Mucosa of stomach (tissue), 1 donor: ENCODE measurements at regions not wholly inside any gene's neighbourhood (a gene's known extent, or its start where the extent isn't known, plus 50 kb on each side); places are given as distances from the start of the nearest gene placed in this dataset.

Source experiments
- H3K27me3 ChIP-seq: one replicate; pipeline ENCODE4 v1.7.0; 2013; ENCODE audit warnings: mild to moderate bottlenecking, low read length; ENCODE audit not compliant: control insufficient read depth, insufficient read depth
- H3K36me3 ChIP-seq: one replicate; pipeline ENCODE4 v1.7.0; 2013; ENCODE audit warnings: low read length; ENCODE audit not compliant: control insufficient read depth, insufficient read depth
- H3K4me1 ChIP-seq: one replicate; pipeline ENCODE4 v1.7.0; 2013; ENCODE audit warnings: mild to moderate bottlenecking, low read length; ENCODE audit not compliant: control insufficient read depth, insufficient read depth
- H3K4me3 ChIP-seq: one replicate; pipeline ENCODE4 v1.7.0; 2013; ENCODE audit warnings: low read length
- H3K9ac ChIP-seq: one replicate; pipeline ENCODE4 v1.7.0; 2013; ENCODE audit warnings: mild to moderate bottlenecking, low read length, moderate library complexity
- H3K9me3 ChIP-seq: one replicate; pipeline ENCODE4 v1.7.0; 2013; ENCODE audit warnings: mild to moderate bottlenecking, low read length, moderate library complexity; ENCODE audit not compliant: control insufficient read depth
- donor health status: Pancreatic carcinoma.

DNA sequence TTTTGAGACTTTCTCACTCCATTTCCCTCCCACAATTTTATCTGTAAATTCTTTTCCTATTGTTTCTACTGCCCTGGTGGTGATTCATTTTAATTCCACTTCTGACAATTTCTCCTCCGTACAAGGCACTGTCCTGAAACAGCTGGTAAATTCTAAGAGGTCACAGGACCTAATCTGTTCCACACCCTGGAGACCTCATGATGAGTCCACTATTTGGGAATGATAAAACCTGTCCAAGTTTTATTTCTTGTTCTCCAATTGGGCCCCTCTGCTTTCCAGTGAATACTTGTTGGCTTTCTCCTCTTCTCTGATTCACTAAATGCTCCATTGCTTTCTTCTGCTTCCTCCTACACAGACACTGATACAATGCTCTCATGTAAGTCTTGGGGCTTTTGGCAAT lies 343.1 kb upstream of the DUSP10 start:
- Histone ChIP-seq H3K36me3 (no peaks in the 10 kb centered on the region), H3K4me1 (no peaks in the 10 kb centered on the region), H3K4me3 (no peak overlapping the region), H3K27me3 (no peaks in the 10 kb centered on the region), H3K9ac (no peak overlapping the region), H3K9me3 (no peaks in the 10 kb centered on the region)

GRCh38 chr1:222084048-222084447 lies 342.2 kb upstream of the DUSP10 start:
- H3K4me3 ChIP-seq = no peak overlapping the region

GRCh38 chr1:222081859-222082258 lies 340.0 kb upstream of the DUSP10 start:
- no peaks in the 10 kb centered on the region for H3K4me1 ChIP-seq
- no peak overlapping the region for H3K9ac ChIP-seq
- no peaks in the 10 kb centered on the region for H3K9me3 ChIP-seq
- H3K4me3 ChIP-seq = no peak overlapping the region
- H3K36me3 ChIP-seq = no peaks in the 10 kb centered on the region
- no peaks in the 10 kb centered on the region for H3K27me3 ChIP-seq

More at GRCh38 chr1:222084048-222084447, 342.2 kb upstream of the DUSP10 start:
- Histone ChIP-seq H3K36me3 (no peaks in the 10 kb centered on the region), H3K4me1 (no peaks in the 10 kb centered on the region), H3K9me3 (no peaks in the 10 kb centered on the region), H3K9ac (no peak overlapping the region), H3K27me3 (no peaks in the 10 kb centered on the region)

- Histone ChIP-seq H3K4me3 (no peak overlapping the region), H3K36me3 (no peaks in the 10 kb centered on the region), H3K4me1 (no peaks in the 10 kb centered on the region), H3K9me3 (no peaks in the 10 kb centered on the region), H3K27me3 (no peaks in the 10 kb centered on the region), H3K9ac (no peak overlapping the region)
These were observed 337.7 kb upstream of the DUSP10 start for GRCh38 chr1:222079566-222079965.

GRCh38 chr1:222077206-222077605 lies 335.3 kb upstream of the DUSP10 start:
- Histone ChIP-seq H3K4me3 (no peak overlapping the region), H3K4me1 (no peaks in the 10 kb centered on the region), H3K27me3 (no peaks in the 10 kb centered on the region), H3K36me3 (no peaks in the 10 kb centered on the region), H3K9me3 (no peaks in the 10 kb centered on the region), H3K9ac (no peak overlapping the region)

DNA sequence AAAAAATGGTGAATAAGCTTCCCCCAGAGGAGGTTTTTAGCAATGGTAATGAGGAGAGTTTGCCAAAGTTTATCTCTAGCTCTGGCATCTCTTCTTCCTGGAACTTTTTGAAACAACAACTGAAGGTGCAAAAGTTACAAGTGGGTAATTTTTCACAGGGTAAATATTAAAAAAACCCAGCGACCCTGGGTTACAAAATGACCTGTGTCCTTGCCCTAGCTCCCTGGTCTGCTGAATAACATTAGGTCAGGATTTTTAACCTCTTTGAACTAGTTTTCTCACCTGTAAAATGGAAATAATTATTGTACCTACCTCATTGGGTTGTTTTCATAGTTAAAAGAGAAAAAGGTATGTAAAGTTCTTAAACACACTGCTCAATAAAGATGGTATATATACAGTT lies 332.4 kb upstream of the DUSP10 start:
- H3K9me3 ChIP-seq = no peaks in the 10 kb centered on the region
- H3K4me3 ChIP-seq = no peak overlapping the region

GRCh38 chr1:222073307-222073995 lies 331.6 kb upstream of the DUSP10 start:
- Histone ChIP-seq H3K27me3 (no peaks in the 10 kb centered on the region), H3K4me3 (no peak overlapping the region), H3K9me3 (no peaks in the 10 kb centered on the region), H3K9ac (no peak overlapping the region), H3K36me3 (no peaks in the 10 kb centered on the region), H3K4me1 (peaks cover 6% of the 10 kb centered on the region)

More for the DNA sequence above, 332.4 kb upstream of the DUSP10 start:
- Histone ChIP-seq H3K27me3 (no peaks in the 10 kb centered on the region), H3K9ac (no peak overlapping the region), H3K4me1 (peaks cover 6% of the 10 kb centered on the region), H3K36me3 (no peaks in the 10 kb centered on the region)

DNA sequence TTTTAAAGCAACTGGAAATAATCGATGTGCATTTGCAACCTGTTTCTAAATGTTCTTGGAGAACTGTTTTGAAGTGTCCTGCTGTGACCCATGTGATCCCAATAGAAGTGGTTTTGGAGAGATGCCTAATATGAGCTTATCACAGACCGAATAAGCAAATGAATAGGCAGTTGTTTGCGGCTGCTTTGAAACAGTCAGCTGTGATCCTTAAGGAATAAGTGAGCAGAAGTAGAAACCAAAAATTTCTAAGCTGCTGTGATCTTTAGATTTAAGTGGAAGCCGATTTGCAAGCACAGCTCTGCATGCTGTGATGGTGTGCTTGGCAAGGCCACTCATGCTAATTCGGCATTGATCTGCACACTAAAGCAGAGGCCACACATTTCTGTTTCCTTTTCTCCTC lies 329.5 kb upstream of the DUSP10 start:
- H3K27me3 ChIP-seq = no peaks in the 10 kb centered on the region
- no peaks in the 10 kb centered on the region for H3K9me3 ChIP-seq
- H3K9ac ChIP-seq = no peak overlapping the region
- no peaks in the 10 kb centered on the region for H3K36me3 ChIP-seq
- H3K4me3 ChIP-seq = no peak overlapping the region
- H3K4me1 ChIP-seq = peaks cover 6% of the 10 kb centered on the region

GRCh38 chr1:222068937-222069336 lies 327.0 kb upstream of the DUSP10 start:
- Histone ChIP-seq H3K4me1 (peaks cover 6% of the 10 kb centered on the region), H3K27me3 (no peaks in the 10 kb centered on the region), H3K9ac (no peak overlapping the region), H3K36me3 (no peaks in the 10 kb centered on the region), H3K9me3 (no peaks in the 10 kb centered on the region), H3K4me3 (no peak overlapping the region)

- H3K4me3 ChIP-seq = no peak overlapping the region
These were observed 326.2 kb upstream of the DUSP10 start for GRCh38 chr1:222068101-222068500.

GRCh38 chr1:222066539-222066938 lies 324.6 kb upstream of the DUSP10 start:
- no peaks in the 10 kb centered on the region for H3K9me3 ChIP-seq
- no peaks in the 10 kb centered on the region for H3K27me3 ChIP-seq
- H3K4me1 ChIP-seq = peaks cover 1% of the 10 kb centered on the region
- H3K4me3 ChIP-seq = no peak overlapping the region
- H3K9ac ChIP-seq = no peak overlapping the region
- no peaks in the 10 kb centered on the region for H3K36me3 ChIP-seq

More at GRCh38 chr1:222068101-222068500, 326.2 kb upstream of the DUSP10 start:
- Histone ChIP-seq H3K4me1 (peaks cover 6% of the 10 kb centered on the region), H3K27me3 (no peaks in the 10 kb centered on the region), H3K36me3 (no peaks in the 10 kb centered on the region), H3K9ac (no peak overlapping the region), H3K9me3 (no peaks in the 10 kb centered on the region)

DNA sequence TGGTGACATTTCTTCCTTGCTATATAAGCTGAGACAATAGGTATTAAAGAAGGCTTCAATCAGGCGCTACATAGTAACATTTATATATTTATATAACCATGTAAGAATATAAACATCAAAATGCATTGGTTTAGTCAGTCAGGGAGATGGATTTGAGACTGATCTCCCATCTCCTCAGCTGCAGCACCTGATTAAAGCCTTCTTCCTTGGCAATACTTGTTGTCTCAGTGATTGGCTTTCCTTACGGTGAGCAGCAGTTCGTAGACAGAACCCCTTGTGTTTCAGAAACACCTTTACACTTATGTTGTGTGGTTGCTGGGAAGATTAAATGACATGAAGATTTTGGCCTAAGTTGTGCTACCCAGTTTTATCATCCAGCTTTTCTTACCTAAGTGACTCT lies 323.3 kb upstream of the DUSP10 start:
- Histone ChIP-seq H3K9ac (no peak overlapping the region), H3K36me3 (no peaks in the 10 kb centered on the region), H3K4me1 (no peaks in the 10 kb centered on the region), H3K27me3 (no peaks in the 10 kb centered on the region), H3K4me3 (no peak overlapping the region), H3K9me3 (no peaks in the 10 kb centered on the region)
